Activated CD8-positive, alpha-beta memory T cell treated with anti-CD3 and anti-CD28 coated beads, Interleukin-2, amount 10 ng/mL, durations not matched to agents 7 days and 5 days (primary cell): ENCODE measurements at regions not wholly inside any gene's neighbourhood (a gene's known extent, or its start where the extent isn't known, plus 50 kb on each side); places are given as distances from the start of the nearest gene placed in this dataset.
A peak's percentile ranks its signal among the peaks of the same experiment; 100 is the strongest.
"Not testable (repeated sequence)": the region's sequence is repeated elsewhere in the genome, so short reads cannot be mapped to it uniquely, and the experiment has no call there.

ENCODE experiments used
- ATAC-seq: fragments of 150-1000 bp; cut with Tn5 transposase; one replicate; pipeline ENCODE4 v1.10.0; 2021; ENCODE audit warnings: moderate library complexity
- CTCF ChIA-PET: fragments of 350-600 bp; sonication (Branson Sonifier 250); formaldehyde crosslinking; loops from one replicate; lab custom pipeline; 2021; ENCODE audit warnings: antibody characterized with exemption; lab: Charles Lee
- DNase-seq: peaks from one replicate; pipeline ENCODE4 v3.0.0-alpha.2; 2020
- H3K27ac Mint-ChIP-seq: one replicate; pipeline ENCODE4 v1.8.0; 2021; ENCODE audit warnings: mild to moderate bottlenecking, mixed read lengths
- H3K27me3 Mint-ChIP-seq: one replicate; pipeline ENCODE4 v1.8.0; 2021; ENCODE audit warnings: mixed read lengths
- H3K36me3 Mint-ChIP-seq: one replicate; pipeline ENCODE4 v1.8.0; 2021; ENCODE audit warnings: mild to moderate bottlenecking, mixed read lengths
- H3K4me1 Mint-ChIP-seq: one replicate; pipeline ENCODE4 v1.8.0; 2021; ENCODE audit warnings: mixed read lengths
- H3K4me3 Mint-ChIP-seq: one replicate; pipeline ENCODE4 v1.8.0; 2021; ENCODE audit warnings: mild to moderate bottlenecking, moderate library complexity, mixed read lengths
- H3K9me3 Mint-ChIP-seq: one replicate; pipeline ENCODE4 v1.8.0; 2022; ENCODE audit warnings: low read depth, mixed read lengths

DNA sequence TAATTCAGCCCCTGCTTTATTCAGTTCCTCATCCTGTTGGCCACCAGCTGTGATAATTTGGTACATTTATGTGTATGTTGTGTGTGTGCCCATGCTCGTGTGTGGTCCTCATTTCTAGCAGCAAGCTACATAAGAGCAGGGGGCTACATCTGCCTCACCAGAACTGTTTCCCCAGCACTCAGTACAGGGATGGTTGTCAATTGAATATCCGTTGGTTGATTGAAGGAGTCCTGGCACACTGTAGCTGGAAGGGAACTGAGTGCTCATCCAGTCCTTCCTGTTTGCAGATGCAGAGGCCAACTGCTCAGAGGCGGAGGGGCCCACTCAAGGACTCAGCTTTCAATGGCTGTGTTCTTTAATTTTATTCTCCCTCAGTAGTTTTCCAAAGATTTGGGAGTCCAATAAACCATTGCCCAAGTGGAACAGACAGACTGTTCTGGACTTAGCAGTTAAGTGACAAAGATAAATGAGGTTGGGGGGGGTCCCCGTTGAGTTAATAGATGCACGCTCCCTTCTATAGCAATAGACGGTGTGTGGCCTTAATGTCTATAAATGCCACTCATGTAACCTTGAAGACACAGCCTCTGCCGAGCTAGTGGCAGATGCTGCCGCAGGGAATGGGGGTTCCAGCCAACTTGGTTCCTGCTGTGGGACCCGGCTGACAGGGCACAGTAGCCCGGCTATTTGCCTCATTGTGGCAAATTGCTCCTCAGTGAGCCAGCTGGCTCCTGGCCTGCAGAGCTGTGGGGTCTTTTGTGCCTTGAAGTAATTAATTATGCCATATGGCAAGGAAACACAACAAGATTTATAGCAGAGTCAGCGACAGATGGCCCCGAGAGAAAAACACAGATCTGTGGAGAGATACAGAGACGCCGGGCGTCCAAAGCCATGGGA, 71.4 kb upstream of the GRK3 start:
- Mint-ChIP-seq H3K36me3 (peaks cover 24% of the 10 kb centered on the region), H3K27ac (no peak overlapping the region), H3K4me3 (no peak overlapping the region), H3K4me1 (peaks cover 21% of the 10 kb centered on the region), H3K9me3 (no peaks in the 10 kb centered on the region), H3K27me3 (no peaks in the 10 kb centered on the region)
- ATAC-seq (no peak), DNase-seq (no peak)
- CTCF ChIA-PET: no interaction called here

DNA sequence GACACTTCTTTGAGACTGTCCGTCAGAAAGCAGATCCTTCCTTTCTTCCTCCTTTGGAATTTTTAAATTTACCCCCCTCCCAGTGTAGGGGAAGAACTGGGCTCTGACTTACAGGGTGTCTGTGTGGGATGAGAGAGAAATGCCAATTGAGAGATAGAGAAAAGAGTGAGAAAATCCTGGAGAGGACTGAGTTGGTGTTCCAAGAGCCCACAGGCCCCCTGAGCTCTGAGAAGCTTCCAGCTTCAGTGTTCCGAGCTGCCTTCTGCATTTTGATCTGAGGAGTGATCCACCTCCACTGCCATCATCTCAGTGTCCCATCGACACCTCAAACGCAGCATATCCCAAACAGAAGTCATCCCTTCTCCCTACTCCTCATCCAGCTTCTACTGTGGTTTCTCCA, 70.7 kb upstream of the GRK3 start:
- no peak overlapping the region for H3K27ac Mint-ChIP-seq
- no peak overlapping the region for H3K4me3 Mint-ChIP-seq
- ATAC-seq (no peak), DNase-seq (no peak)
- peaks cover 14% of the 10 kb centered on the region for H3K4me1 Mint-ChIP-seq
- H3K27me3 Mint-ChIP-seq: no peaks in the 10 kb centered on the region
- peaks cover 20% of the 10 kb centered on the region for H3K36me3 Mint-ChIP-seq
- no peaks in the 10 kb centered on the region for H3K9me3 Mint-ChIP-seq
- CTCF ChIA-PET: no interaction called here

DNA sequence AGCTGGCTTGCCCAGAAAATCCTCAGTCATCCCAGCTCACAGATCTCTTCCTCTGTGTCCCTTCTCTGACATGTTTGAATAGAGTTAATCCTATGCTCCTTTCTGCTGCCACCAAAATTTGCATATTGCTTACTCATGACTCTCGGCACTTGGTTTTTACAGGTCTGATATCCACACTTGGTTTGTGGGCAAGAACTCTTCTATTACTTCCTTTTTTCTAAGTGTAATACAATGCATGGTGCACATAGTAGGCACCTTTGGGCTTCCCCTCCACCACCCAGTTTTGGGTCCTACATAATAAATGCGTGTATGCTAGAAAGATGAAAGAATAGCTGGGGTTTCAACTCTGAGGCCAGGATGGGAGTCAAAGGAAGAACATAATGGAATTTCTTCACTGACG, 69.7 kb upstream of the GRK3 start:
- ATAC-seq (no peak), DNase-seq (no peak)
- Mint-ChIP-seq H3K36me3 (peaks cover 19% of the 10 kb centered on the region), H3K27ac (peak overlapping the region; percentile 13), H3K9me3 (no peaks in the 10 kb centered on the region), H3K27me3 (no peaks in the 10 kb centered on the region), H3K4me3 (no peak overlapping the region), H3K4me1 (peaks cover 13% of the 10 kb centered on the region)
- CTCF ChIA-PET: interaction anchor here (1.4 to 1.6 kb wide), 2 partner anchors 47 to 278 kb away, joined by 3 to 4 read pairs; no protein-coding TSS in a partner anchor

DNA sequence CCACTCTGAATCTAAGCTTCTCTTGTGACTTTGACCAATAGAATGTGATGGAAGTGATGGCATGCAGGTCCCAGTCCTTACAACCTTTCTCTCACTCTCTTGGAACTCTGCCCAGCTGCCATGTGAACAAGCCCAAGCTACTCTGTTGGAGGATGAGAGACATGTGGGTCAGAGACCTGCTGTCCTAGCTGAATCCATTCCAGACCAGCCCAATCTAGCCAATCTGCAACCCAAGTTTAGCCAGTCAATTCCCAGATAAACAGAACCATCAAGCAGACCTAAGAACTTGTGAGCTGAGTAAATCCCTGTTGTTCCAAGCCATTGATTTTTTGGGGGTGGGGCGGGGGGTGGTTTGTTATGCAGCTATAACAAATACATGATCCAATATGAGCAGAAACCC, 69.2 kb upstream of the GRK3 start:
- Mint-ChIP-seq H3K27ac (no peak overlapping the region), H3K4me3 (no peak overlapping the region), H3K36me3 (peaks cover 16% of the 10 kb centered on the region), H3K9me3 (no peaks in the 10 kb centered on the region), H3K4me1 (peaks cover 13% of the 10 kb centered on the region), H3K27me3 (no peaks in the 10 kb centered on the region)
- DNase-seq (no peak), ATAC-seq (no peak)
- CTCF ChIA-PET: interaction anchor here (0.9 to 1.6 kb wide), 3 partner anchors 46 to 278 kb away, joined by 3 to 4 read pairs (median 3); no protein-coding TSS in a partner anchor

DNA sequence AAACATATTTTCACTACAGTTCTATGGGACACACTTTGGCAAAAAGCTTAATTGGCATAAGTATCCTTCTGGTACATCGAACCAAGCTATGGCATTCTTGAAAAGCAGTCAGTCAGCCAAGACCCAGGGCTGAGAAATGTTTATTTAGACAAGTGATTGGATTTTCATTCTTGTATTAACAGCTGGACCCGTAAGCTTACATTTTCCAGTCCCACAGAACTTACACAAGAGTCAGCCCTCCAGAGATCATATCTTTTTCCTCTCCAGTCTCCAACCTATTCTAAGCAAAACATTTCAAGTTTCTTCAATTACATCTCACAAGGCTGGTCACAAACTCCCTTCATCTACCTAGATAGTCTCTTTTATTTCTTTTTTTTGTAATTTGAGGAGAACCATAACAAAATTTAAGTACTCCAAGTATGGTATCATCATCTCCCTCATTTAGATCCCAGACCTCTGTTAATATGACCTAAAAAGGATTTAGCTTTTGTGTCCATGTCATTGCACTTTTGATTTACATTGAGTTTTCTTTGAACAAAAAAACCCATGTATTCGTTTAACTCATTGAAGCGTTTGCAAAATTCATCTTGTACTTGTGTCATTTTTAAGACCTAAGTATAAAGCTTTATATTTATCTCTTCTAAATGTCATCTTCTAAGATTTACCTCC, 67.9 kb upstream of the GRK3 start:
- CTCF ChIA-PET: interaction anchor here (1.4 to 1.6 kb wide), 2 partner anchors 45 to 276 kb away, joined by 3 to 4 read pairs; no protein-coding TSS in a partner anchor
- H3K27me3 Mint-ChIP-seq: no peaks in the 10 kb centered on the region
- H3K27ac Mint-ChIP-seq: no peak overlapping the region
- no peak overlapping the region for H3K4me3 Mint-ChIP-seq
- ATAC-seq (no peak), DNase-seq (no peak)
- H3K9me3 Mint-ChIP-seq: no peaks in the 10 kb centered on the region
- peaks cover 13% of the 10 kb centered on the region for H3K4me1 Mint-ChIP-seq
- peaks cover 13% of the 10 kb centered on the region for H3K36me3 Mint-ChIP-seq

DNA sequence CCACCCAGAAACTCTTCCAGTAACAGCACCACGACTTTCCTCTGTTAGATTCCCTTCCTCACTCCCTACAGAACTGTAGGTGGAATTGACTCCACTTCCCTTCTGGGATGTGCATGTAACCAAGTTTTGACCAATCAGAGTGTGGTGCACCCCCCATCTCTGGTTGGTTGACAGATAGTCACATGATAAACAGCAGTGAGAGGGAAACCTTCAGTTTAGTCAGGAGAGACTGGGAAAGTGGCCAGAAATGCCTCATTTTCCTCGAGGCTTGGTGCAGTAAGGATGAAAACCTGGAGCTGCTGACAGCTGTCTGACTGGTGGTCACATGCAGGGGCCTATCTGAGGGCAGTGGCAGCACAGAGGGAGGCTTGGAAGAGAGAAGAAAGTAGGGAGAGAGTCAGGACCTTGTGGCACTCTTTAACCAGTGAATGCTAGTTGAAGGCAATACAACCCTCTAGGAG, 67.3 kb upstream of the GRK3 start:
- Mint-ChIP-seq H3K4me1 (peaks cover 13% of the 10 kb centered on the region), H3K27me3 (no peaks in the 10 kb centered on the region), H3K27ac (no peak overlapping the region), H3K36me3 (peaks cover 13% of the 10 kb centered on the region), H3K4me3 (no peak overlapping the region), H3K9me3 (no peaks in the 10 kb centered on the region)
- DNase-seq (no peak), ATAC-seq (no peak)
- CTCF ChIA-PET: no interaction called here

DNA sequence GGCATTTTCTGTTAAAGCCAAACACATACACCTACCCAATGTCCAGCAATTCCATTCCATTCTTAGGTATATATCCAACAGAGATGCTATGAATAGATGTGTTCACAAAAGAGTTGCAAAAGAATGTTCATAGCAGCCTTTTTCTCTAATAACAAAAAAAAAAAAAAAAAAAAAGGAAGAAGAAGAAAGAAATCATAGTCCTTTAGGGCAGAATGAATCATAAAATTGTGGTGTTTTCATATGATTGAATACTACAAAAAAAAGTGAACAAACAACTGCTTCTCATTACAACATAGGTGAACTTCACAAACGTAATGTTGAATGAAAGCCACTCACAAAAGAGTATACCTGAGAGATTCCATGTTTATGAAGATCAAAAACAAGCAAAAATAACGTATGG, 66.8 kb upstream of the GRK3 start:
- Mint-ChIP-seq H3K9me3 (no peaks in the 10 kb centered on the region), H3K27ac (no peak overlapping the region), H3K4me1 (peaks cover 13% of the 10 kb centered on the region), H3K27me3 (no peaks in the 10 kb centered on the region), H3K36me3 (peaks cover 12% of the 10 kb centered on the region), H3K4me3 (no peak overlapping the region)
- DNase-seq (no peak), ATAC-seq (no peak)
- CTCF ChIA-PET: no interaction called here

DNA sequence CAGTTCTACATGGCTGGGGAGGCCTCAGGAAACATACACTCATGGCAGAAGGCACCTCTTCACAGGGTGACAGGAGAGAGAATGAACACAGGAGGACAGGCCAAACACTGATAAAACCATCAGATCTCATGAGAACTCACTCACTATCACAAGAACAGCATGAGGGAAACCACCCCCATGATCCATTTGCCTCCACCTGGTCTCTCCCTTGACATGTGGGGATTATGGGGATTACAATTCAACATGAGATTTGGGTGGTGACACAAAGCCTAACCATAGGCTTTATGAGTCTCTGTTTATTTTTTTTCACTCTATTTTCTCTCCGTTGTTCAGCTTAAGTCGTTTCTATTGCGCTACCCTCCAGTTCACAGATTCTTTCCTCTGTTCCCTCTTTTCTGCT, 63.8 kb upstream of the GRK3 start:
- CTCF ChIA-PET: interaction anchor here (0.9 kb wide), 1 partner anchor 279 kb away, joined by 3 read pairs; no protein-coding TSS in a partner anchor
- not testable (repeated sequence) for H3K27me3 Mint-ChIP-seq, H3K9me3 Mint-ChIP-seq, H3K4me1 Mint-ChIP-seq, H3K27ac Mint-ChIP-seq, H3K36me3 Mint-ChIP-seq, DNase-seq, H3K4me3 Mint-ChIP-seq, ATAC-seq

DNA sequence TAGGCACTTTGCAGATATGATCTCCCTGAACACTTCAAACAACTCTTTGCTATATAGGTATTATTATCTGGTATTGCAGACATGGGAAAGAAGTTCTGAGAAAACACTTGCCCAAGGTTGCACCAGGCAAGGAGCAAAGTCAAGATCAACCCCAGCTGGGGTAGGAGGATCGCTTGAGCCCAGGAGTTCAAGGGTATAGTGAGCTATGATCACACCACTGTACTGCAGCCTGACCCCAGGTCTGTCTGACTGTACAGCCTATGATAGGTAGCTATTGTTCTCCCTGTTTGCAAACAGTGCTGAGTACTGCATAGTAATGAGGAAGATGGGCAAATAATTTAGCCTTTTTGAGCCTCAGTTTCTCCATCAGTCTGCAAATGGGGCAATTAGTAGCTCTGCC, 60.5 kb upstream of the GRK3 start:
- H3K27me3 Mint-ChIP-seq, ATAC-seq, H3K4me1 Mint-ChIP-seq, H3K36me3 Mint-ChIP-seq, H3K4me3 Mint-ChIP-seq, CTCF ChIA-PET, DNase-seq, H3K27ac Mint-ChIP-seq, H3K9me3 Mint-ChIP-seq: not testable (repeated sequence)

DNA sequence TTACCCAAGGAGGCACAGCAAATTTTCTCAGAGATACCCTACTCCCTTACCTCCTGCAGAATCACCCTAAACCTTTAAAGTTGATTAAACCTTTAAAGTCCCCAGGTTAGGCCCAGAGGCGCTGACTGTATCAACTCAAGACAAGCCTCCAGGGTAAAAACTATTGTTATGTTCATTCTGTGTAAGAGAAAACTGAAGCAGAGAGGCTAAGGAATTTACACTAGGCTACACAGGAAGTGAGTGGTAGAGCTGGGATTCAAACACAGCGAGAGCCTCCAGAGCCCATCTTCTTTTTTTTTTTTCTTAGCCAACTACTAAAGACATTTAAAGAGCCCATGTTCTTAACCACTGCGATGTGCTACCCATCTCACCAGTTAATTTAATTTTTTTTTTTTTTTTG, 56.3 kb upstream of the GRK3 start:
- no peak for ATAC-seq
- no peak for DNase-seq
- no peaks in the 10 kb centered on the region for H3K9me3 Mint-ChIP-seq

DNA sequence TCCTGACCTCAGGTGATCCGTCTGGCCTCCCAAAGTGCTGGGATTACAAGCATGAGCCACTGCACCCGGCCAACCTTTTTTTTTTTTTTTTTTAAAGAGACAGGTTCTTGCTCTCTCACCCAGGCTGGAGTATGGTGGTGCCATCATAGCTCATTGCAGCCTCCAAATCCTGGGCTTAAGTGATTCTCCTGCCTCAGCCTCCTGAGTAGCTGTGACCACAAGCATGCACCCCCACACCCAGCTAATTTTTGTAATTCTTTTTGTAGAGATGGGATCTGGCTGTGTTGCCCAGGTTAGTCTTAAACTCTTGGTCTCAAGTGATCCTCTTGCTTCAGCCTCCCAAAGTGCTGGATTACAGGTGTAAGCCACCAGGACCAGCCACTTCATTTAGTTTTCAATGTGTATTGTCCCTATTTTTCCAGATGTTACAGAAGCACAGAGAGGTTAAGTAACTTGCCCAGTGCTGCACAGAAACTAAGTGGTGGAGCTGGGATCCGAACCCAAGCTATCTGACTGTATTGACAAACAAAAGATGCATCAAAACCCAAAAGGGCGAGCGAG, 55.6 kb upstream of the GRK3 start:
- CTCF ChIA-PET: no interaction called here
- H3K27me3 Mint-ChIP-seq: no peaks in the 10 kb centered on the region
- no peaks in the 10 kb centered on the region for H3K9me3 Mint-ChIP-seq
- DNase-seq (no peak), ATAC-seq (no peak)
- H3K36me3 Mint-ChIP-seq: peaks cover 21% of the 10 kb centered on the region
- H3K27ac Mint-ChIP-seq: no peak overlapping the region
- no peaks in the 10 kb centered on the region for H3K4me1 Mint-ChIP-seq
- H3K4me3 Mint-ChIP-seq: no peak overlapping the region

More for the DNA sequence above, 56.3 kb upstream of the GRK3 start:
- CTCF ChIA-PET: no interaction called here
- H3K27me3 Mint-ChIP-seq: no peaks in the 10 kb centered on the region
- no peak overlapping the region for H3K4me3 Mint-ChIP-seq
- peaks cover 21% of the 10 kb centered on the region for H3K36me3 Mint-ChIP-seq
- H3K4me1 Mint-ChIP-seq: no peaks in the 10 kb centered on the region
- no peak overlapping the region for H3K27ac Mint-ChIP-seq

DNA sequence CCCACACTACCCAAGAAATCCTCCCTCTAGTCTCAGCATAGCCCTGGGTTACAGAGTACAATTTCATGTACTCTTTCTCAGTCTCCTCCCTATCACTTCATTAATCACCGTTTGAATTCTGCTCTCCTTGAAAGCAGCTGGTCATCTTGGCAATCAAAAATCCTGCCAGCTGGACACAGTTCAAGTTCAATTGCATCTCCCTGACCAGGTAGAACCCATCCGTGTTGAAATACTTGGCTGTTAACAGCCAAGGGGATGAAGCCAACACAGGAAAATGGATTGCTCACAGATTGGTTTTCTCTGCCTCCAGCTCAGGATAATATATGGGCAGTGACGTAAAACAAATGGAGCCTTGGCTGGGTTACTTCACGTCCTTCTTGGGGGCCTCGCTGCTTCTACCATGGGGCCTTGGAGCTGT, 55.1 kb upstream of the GRK3 start:
- Mint-ChIP-seq H3K27ac (no peak overlapping the region), H3K4me3 (no peak overlapping the region), H3K27me3 (no peaks in the 10 kb centered on the region), H3K4me1 (no peaks in the 10 kb centered on the region), H3K9me3 (no peaks in the 10 kb centered on the region), H3K36me3 (peaks cover 21% of the 10 kb centered on the region)
- ATAC-seq: no peak
- DNase-seq: no peak
- CTCF ChIA-PET: no interaction called here

DNA sequence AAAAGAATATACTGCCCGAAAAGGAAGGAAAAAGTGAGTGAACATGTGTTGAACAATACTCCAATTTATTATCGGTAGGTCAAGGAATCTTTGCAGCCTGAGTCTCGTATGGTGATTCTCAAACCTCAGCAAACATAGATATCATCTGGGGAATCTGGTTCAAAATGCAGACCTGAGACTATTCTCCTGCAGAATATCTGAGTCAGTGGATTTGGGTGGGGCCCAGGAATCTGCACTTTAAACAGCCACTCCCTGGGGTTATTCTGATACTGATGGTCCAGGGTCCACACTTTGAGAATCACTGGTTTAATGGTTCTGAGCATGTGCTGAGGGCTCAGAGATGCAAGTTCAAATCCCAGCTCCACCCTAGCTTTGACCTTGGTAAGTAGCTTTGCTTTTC, 53.6 kb upstream of the GRK3 start:
- no peaks in the 10 kb centered on the region for H3K4me1 Mint-ChIP-seq

More for the DNA sequence above, 53.6 kb upstream of the GRK3 start:
- DNase-seq (no peak), ATAC-seq (no peak)
- H3K9me3 Mint-ChIP-seq: no peaks in the 10 kb centered on the region
- no peaks in the 10 kb centered on the region for H3K27me3 Mint-ChIP-seq
- no peak overlapping the region for H3K27ac Mint-ChIP-seq
- no peak overlapping the region for H3K4me3 Mint-ChIP-seq
- H3K36me3 Mint-ChIP-seq: peaks cover 21% of the 10 kb centered on the region
- CTCF ChIA-PET: interaction anchor here (1.5 kb wide), 1 partner anchor 19 kb away, joined by 3 read pairs; no protein-coding TSS in a partner anchor
